HuH-7 (cell line): ENCODE measurements at regions not wholly inside any gene's neighbourhood (a gene's known extent, or its start where the extent isn't known, plus 50 kb on each side); places are given as distances from the start of the nearest gene placed in this dataset.

Experiments used
- DNase-seq: peaks from one replicate; pipeline ENCODE4 v3.0.0; 2011; ENCODE audit warnings: low spot score

DNA sequence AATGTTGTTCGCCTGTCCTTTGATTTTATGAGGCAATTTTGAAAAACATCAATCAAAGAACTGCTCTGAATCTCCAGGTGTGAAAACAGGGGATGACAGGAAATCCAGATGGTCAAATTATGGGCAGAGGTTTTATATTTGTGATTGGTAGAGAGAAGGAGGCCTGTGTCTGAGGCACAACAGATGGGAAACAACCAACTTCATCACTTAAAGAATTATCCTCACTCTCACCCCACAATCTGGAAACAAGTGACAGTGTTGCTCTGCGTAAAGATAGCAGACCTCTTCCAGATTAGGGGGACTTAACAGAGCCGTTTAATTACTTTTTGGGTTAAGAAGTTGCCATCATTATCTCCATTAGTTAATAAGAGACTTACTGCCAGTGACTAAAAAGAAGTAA lies 64.1 kb upstream of the EGLN3 start:
- DNase-seq = no peak

DNA sequence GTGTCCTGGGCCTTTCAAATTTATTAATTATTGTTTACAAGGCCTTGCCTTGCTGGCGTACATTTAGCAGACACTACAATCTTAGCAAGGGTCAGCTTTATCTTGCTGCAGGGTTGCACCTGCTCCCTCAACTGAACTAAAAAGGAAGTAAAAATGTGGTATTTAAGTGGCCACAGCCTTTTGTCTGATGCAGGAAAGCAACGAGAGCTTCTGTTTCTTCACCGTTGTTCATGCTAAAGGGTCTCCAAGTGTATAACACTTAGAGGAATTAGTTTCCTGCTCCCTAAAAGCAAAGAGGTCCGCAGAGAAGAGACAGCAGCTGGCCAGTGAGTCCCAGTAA lies 62.8 kb upstream of the EGLN3 start:
- no peak for DNase-seq

DNA sequence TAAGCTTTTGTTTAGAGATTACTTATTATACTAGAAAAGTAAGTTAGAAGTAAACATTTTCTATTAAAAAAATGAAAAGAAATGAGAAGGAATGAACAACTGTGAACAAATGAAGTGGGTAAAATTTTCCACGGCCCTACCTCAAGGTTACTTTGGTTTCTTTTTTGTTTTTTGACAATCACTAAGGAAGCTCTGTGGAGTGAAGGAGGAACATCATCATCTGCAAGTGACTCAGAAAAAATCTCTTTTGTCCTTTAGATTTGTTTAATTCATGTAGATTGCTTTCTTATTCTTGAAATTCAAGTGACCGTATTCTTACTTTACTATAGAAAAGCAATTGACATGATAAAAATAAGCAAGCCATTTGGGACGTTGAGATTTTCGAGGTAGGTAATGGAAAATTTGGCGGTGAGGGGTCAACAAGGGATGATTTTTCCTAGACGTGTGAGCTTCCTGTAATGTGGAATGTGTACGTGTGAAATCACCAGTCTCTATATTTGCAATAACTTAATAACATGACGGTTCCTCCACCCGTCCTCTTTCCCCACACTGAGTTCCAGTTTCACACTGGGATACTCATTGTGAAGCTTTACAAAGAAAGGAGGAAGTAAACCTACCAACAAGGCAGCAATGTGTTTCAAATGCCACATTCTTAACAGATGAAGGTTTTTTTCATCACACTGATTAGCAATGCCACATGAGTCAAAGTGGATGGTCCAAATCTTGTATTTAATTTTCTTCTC lies 62.3 kb upstream of the EGLN3 start:
- no peak for DNase-seq

DNA sequence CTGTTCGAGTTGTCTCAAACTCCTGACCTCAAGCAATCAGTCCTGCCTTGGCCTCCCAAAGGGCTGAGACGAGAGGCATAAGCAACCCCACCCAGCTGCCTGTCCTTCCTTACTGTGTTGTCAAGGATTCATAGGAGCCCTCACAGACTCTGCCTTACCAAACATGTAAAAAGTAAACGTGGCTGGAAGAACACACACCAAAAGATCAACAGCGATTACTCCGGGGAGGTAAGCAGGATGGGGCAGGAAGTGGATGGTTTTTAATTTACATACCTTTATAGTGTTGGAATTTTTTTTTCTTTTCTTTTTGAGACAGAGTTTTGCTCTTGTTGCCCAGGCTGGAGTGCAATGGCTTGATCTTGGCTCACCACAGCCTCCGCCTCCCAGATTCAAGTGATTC lies 61.5 kb upstream of the EGLN3 start:
- DNase-seq = no peak

DNA sequence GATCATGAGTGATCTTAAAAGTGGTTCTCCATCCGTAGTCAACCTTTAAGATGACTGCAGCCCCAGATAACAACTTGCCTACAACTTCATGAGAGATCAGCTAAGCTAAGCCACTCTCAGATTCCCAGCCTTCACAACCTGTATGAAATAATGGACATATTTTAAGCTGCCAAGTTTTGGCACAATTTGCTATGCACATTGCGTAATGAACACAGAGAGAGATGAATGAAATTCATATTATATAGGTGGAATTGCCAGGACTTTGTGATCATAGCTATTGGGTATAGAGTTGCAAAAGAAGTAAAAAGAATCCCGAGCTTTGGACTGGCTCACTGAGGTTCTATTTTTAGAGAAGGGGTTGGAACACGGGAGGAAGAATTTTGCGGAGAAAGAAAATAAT lies 59.1 kb upstream of the EGLN3 start:
- DNase-seq = no peak

DNA sequence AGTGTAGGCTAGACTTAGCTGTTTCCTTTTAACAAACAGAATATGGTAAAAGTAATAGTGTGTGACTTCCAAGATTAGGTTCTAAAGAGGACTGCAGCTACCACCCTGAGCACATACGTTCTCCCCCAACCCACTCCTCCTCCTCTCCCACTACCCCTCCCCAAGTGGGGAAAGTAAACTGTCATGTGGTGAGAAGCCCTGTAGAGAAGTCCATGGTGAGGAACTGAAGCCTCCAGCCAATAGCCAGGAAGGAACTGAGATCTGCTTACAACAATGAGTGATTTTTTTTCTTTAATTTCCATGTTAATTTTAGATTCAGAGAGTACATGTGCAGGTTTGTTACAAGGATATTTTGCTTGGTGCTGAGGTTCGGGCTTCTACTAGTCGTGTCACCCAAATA lies 57.0 kb upstream of the EGLN3 start:
- DNase-seq = no peak

DNA sequence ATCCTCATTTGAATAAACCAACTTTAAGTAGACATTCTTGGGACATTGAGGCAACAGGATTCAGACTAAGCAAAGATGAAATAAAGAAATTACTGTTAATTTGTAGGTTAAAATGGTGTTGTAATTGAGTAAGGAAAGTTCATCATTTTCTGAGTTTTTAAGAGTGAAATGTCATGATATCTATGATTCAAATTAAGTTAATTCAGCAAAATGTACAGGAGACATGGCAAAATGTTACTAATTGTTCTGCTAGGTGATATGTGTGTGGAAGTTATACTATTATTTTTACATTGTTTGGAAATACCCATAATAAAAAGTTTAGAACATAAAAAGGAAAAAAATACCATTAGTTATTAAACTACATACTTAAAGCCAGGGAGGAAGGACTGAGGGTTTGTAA lies 55.0 kb upstream of the EGLN3 start:
- DNase-seq = no peak

DNA sequence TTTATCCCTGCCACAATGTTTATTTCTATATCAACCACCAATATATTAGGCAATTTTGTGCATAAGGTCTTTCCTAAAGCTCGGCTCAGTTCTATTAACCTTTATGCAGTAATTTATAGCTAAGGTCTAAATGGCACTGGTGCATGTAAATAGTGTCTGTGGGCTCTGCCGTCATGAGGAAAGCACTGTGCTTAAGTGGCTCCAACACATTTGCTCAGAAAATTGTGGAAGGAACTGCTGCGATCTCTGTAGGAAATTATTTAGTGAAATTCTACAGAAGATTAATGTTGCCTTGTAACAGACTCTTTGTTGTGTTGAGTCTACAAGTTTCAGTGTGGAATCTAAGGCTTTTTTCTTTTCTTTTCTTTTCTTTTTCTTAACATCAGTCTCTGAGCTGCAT lies 54.0 kb upstream of the EGLN3 start:
- no peak for DNase-seq

DNA sequence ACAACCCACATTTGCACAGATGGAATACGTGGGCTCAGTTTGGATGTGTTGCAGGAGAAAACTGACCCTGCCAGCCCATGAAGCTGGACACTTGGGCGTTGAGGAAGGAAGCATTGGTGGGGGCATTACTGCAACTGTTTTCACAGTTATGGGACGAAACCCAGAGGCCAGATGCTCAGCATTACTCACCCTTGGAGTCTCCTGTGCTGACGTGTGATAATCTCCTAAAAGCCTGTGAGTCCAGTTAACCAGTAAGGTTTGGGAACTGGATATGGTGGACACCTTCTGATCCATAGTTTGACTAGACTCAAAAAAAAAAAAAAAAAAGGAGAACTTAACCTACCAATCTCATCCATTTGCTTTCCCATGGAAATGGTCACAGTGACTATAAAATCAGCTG lies 52.8 kb upstream of the EGLN3 start:
- no peak for DNase-seq

DNA sequence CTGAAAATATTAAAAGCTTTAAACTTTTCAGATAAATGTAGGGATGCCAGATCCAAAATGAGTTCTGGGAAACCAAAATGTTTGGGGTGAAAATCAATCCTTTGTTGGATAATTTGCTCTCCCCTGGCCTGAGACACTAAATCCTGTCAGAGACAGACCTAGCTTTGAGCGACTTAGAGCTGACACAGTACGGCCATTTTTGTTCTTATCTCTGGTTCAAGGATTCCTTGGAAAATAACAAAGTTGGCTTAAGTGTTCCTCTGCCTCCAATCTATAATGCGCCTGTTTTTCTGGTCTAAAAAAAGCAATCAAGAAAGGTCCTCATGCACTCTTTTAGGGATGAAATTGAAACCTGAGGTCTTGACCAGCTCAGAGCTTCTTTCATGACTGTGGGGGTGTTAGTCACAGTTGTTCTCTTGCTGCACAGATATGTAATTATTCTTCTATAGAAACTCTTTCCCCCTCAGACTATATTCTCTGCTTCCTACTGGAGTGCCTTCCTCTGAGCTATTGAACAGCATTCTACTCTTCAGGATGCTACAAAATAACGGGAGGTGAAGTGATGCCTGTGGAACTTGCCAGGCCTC lies 52.3 kb upstream of the EGLN3 start:
- no peak for DNase-seq
